CD8-positive, alpha-beta memory T cell (primary cell): ENCODE measurements at regions not wholly inside any gene's neighbourhood (a gene's known extent, or its start where the extent isn't known, plus 50 kb on each side); places are given as distances from the start of the nearest gene placed in this dataset.
"Not testable (repeated sequence)": the region's sequence is repeated elsewhere in the genome, so short reads cannot be mapped to it uniquely, and the experiment has no call there.

ENCODE experiments used
- CTCF ChIA-PET: fragments of 350-600 bp; sonication (Branson Sonifier 250); formaldehyde crosslinking; loops from one replicate; lab custom pipeline; 2021; ENCODE audit warnings: antibody characterized with exemption; lab: Charles Lee
- POLR2A ChIA-PET: fragments of 350-600 bp; sonication (Branson Sonifier 250); formaldehyde crosslinking; loops from one replicate; lab custom pipeline; 2021; ENCODE audit warnings: antibody characterized with exemption; lab: Charles Lee
- DNase-seq, 5 donors: peaks; one replicate each; pipeline versions ENCODE4 v3.0.0 to v3.0.0-alpha.2; 2020 to 2022; ENCODE audit warnings: mixed read lengths in 1 of 5
- H3K27ac ChIP-seq: one replicate; pipeline ENCODE4 v1.7.0; 2013; ENCODE audit warnings: low read depth, mild to moderate bottlenecking, low read length, moderate library complexity
- H3K27me3 ChIP-seq: 2 replicates; pipeline ENCODE4 v1.7.0; 2013; ENCODE audit warnings: low read length, mild to moderate bottlenecking; ENCODE audit not compliant: insufficient read depth, poor library complexity, severe bottlenecking
- H3K36me3 ChIP-seq: 2 replicates; pipeline ENCODE4 v1.7.0; 2013; ENCODE audit warnings: mild to moderate bottlenecking, low read length, moderate library complexity; ENCODE audit not compliant: insufficient read depth
- H3K4me1 ChIP-seq: 2 replicates; pipeline ENCODE4 v1.7.0; 2013; ENCODE audit warnings: mild to moderate bottlenecking, low read length, moderate library complexity; ENCODE audit not compliant: insufficient read depth
- H3K4me3 ChIP-seq: 2 replicates; pipeline ENCODE4 v1.7.0; 2013; ENCODE audit warnings: mild to moderate bottlenecking, low read length
- H3K9me3 ChIP-seq: 2 replicates; pipeline ENCODE4 v1.7.0; 2013; ENCODE audit warnings: mild to moderate bottlenecking, low read length
- H3K27ac Mint-ChIP-seq, 8 donors: one replicate each; pipeline ENCODE4 v1.8.0; 2020 to 2021; ENCODE audit warnings: mixed read lengths in 8 of 8, mild to moderate bottlenecking in 6 of 8, inconsistent platforms in 3 of 8, moderate library complexity in 3 of 8
- H3K27me3 Mint-ChIP-seq, 2 donors: one replicate each; pipeline ENCODE4 v1.8.0; 2020 to 2021; ENCODE audit warnings: mixed read lengths in 2 of 2, mild to moderate bottlenecking in 1 of 2, moderate library complexity in 1 of 2
- H3K36me3 Mint-ChIP-seq, 3 donors: one replicate each; pipeline ENCODE4 v1.8.0; 2020 to 2021; ENCODE audit warnings: mixed read lengths in 3 of 3, inconsistent platforms in 1 of 3, mild to moderate bottlenecking in 1 of 3
- H3K4me1 Mint-ChIP-seq, 3 donors: one replicate each; pipeline ENCODE4 v1.8.0; 2020 to 2021; ENCODE audit warnings: mixed read lengths in 3 of 3, inconsistent platforms in 1 of 3, mild to moderate bottlenecking in 1 of 3
- H3K4me3 Mint-ChIP-seq, 7 donors: one replicate each; pipeline ENCODE4 v1.8.0; 2020 to 2021; ENCODE audit warnings: mixed read lengths in 7 of 7, mild to moderate bottlenecking in 6 of 7, moderate library complexity in 4 of 7, inconsistent platforms in 2 of 7
- H3K9me3 Mint-ChIP-seq, 5 donors: one replicate each; pipeline ENCODE4 v1.8.0; 2020 to 2022; ENCODE audit warnings: mixed read lengths in 5 of 5, mild to moderate bottlenecking in 3 of 5, moderate library complexity in 2 of 5, inconsistent platforms in 1 of 5

DNA sequence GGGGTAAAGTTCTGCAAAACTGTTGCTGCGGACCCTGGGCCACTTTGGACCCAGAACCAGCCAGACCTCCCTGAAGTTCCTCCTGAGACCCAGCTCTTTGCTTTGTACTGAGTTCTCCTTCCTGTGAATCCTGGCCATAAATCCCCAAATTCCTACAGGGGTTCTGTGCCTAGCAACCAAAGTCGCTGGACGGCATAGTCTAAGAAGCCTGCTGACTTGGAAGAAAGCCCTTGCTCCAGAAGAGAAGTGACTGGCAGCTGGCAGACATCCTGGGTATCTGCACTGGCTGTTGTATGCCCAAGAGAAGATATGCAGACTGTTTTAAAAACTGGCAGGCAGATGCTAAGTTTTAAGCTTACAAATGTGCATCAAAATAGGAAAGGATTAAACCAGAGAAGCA, 99.9 kb upstream of the SLC24A4 start:
- no peaks in the 10 kb centered on the region for H3K36me3 Mint-ChIP-seq
- Histone ChIP-seq H3K27me3 (no peaks in the 10 kb centered on the region), H3K36me3 (no peaks in the 10 kb centered on the region), H3K27ac (no peak overlapping the region), H3K4me1 (no peaks in the 10 kb centered on the region), H3K9me3 (no peaks in the 10 kb centered on the region), H3K4me3 (no peak overlapping the region)
- no peak overlapping the region for H3K4me3 Mint-ChIP-seq
- DNase-seq: no peak
- POLR2A ChIA-PET: no interaction called here
- H3K27ac Mint-ChIP-seq: no peak overlapping the region
- peaks cover 0 to 5% of the 10 kb centered on the region in 2 donors for H3K27me3 Mint-ChIP-seq
- H3K4me1 Mint-ChIP-seq: peaks cover 0 to 5% (median 0%) of the 10 kb centered on the region in 3 donors
- H3K9me3 Mint-ChIP-seq: no peaks in the 10 kb centered on the region
- CTCF ChIA-PET: no interaction called here

DNA sequence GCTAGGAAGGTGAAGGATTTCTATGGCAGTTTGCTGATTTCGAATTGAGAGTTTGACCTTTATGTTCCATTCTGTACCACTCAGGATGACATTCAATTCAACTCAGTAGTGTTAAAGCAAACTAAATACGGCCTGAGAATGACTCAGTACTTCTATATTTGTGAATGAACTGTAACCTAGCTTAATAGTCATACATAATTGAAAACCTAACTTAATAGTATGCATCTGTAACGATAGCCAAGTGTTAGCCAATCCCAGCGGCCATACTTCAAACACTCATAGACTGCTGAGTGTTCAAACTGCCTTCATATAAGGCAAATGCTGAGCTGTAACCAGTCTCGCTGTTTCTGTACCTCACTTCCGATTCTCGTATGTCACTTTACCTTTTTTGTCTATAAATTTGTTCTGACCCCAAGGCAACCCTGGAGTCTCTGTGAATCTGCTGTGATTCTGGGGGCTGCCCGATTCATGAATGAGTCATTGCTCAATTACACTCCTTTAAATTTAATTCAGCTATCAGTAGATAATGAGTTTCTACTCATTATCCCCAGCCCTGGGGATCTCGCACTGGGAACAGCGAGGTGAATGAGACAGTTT, 98.5 kb upstream of the SLC24A4 start:
- Histone ChIP-seq H3K4me3 (no peak overlapping the region), H3K4me1 (no peaks in the 10 kb centered on the region), H3K9me3 (no peaks in the 10 kb centered on the region), H3K27ac (no peak overlapping the region), H3K27me3 (no peaks in the 10 kb centered on the region), H3K36me3 (no peaks in the 10 kb centered on the region)
- Mint-ChIP-seq H3K27ac (no peak overlapping the region), H3K4me1 (peaks cover 0 to 5% (median 0%) of the 10 kb centered on the region in 3 donors), H3K9me3 (peaks cover 0 to 5% (median 0%) of the 10 kb centered on the region in 5 donors), H3K36me3 (no peaks in the 10 kb centered on the region), H3K4me3 (no peak overlapping the region), H3K27me3 (peaks cover 0 to 3% of the 10 kb centered on the region in 2 donors)
- POLR2A ChIA-PET: no interaction called here
- CTCF ChIA-PET: no interaction called here
- no peak for DNase-seq

DNA sequence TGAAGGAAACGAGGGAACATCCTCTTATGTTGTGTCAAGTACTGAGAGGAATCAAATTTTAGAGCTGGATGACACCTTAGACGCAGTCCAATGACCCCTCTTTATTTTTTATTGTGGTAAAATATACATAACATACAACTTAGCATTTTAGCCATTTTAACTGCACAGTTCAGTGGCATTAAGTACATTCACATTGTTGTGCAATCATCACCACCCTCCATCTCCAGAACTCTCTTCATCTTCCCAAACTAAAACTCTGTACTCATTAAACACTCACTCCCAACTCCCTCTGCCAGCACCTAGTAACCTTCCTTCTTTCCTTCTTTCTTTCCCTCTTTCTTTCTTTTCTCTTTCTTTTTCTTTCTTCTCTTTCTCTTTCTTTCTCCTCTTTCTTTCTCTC, 97.2 kb upstream of the SLC24A4 start:
- H3K36me3 ChIP-seq: no peaks in the 10 kb centered on the region
- peaks cover 0 to 5% (median 0%) of the 10 kb centered on the region in 3 donors for H3K4me1 Mint-ChIP-seq
- no peak overlapping the region for H3K4me3 Mint-ChIP-seq
- CTCF ChIA-PET: no interaction called here
- no peak overlapping the region for H3K27ac ChIP-seq
- H3K36me3 Mint-ChIP-seq: no peaks in the 10 kb centered on the region
- H3K4me1 ChIP-seq: no peaks in the 10 kb centered on the region
- H3K4me3 ChIP-seq: no peak overlapping the region
- no peak overlapping the region for H3K27ac Mint-ChIP-seq
- DNase-seq: no peak
- H3K27me3 ChIP-seq: no peaks in the 10 kb centered on the region
- peaks cover 0 to 8% (median 2%) of the 10 kb centered on the region in 5 donors for H3K9me3 Mint-ChIP-seq
- H3K27me3 Mint-ChIP-seq: peaks cover 2 to 10% of the 10 kb centered on the region in 2 donors
- POLR2A ChIA-PET: no interaction called here
- H3K9me3 ChIP-seq: no peaks in the 10 kb centered on the region

GRCh38 chr14:92226166-92226565, 96.8 kb upstream of the SLC24A4 start:
- DNase-seq, H3K4me3 ChIP-seq, POLR2A ChIA-PET, CTCF ChIA-PET, H3K27me3 ChIP-seq, H3K9me3 ChIP-seq, H3K4me1 ChIP-seq, H3K36me3 Mint-ChIP-seq, H3K27ac ChIP-seq, H3K27ac Mint-ChIP-seq, H3K4me3 Mint-ChIP-seq, H3K9me3 Mint-ChIP-seq, H3K4me1 Mint-ChIP-seq, H3K36me3 ChIP-seq: not testable (repeated sequence)
- peaks cover 2 to 15% of the 10 kb centered on the region in 2 donors for H3K27me3 Mint-ChIP-seq

GRCh38 chr14:92236243-92236900, 86.6 kb upstream of the SLC24A4 start:
- Histone ChIP-seq H3K27me3 (peaks cover 5% of the 10 kb centered on the region), H3K4me3 (no peak overlapping the region), H3K27ac (no peak overlapping the region), H3K36me3 (no peaks in the 10 kb centered on the region), H3K9me3 (no peaks in the 10 kb centered on the region), H3K4me1 (no peaks in the 10 kb centered on the region)
- ChIA-PET CTCF (no interaction called here), POLR2A (no interaction called here)
- no peak overlapping the region for H3K4me3 Mint-ChIP-seq
- peaks cover 0 to 12% (median 4%) of the 10 kb centered on the region in 5 donors for H3K9me3 Mint-ChIP-seq
- H3K27ac Mint-ChIP-seq: no peak overlapping the region
- peaks cover 8 to 48% of the 10 kb centered on the region in 2 donors for H3K27me3 Mint-ChIP-seq
- no peak for DNase-seq
- no peaks in the 10 kb centered on the region for H3K4me1 Mint-ChIP-seq
- peaks cover 0 to 15% (median 1%) of the 10 kb centered on the region in 3 donors for H3K36me3 Mint-ChIP-seq

DNA sequence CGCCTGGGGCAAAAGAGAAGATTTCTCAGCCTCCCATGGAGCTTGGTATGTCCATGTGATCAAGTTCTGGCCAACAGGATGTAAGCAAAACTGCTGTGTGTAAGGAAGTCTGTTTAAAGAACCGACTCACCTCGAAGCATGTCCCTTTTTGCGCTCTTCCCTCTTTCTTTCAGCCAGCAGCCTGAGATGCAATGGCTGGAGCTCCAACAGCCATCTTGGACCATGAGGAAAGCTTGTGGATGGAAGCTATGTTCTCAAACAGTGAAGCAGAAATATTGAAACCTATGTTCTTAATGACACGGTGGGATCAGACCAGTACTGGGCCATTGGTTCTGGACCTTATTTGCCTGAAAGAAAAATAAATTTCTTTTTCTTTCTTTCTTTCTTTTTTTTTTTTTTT, 82.3 kb upstream of the SLC24A4 start:
- H3K4me3 Mint-ChIP-seq: no peak overlapping the region
- Histone ChIP-seq H3K9me3 (peaks cover 4% of the 10 kb centered on the region), H3K4me3 (no peak overlapping the region), H3K27ac (no peak overlapping the region), H3K27me3 (peaks cover 5% of the 10 kb centered on the region), H3K4me1 (no peaks in the 10 kb centered on the region), H3K36me3 (no peaks in the 10 kb centered on the region)
- ChIA-PET POLR2A (no interaction called here), CTCF (no interaction called here)
- no peaks in the 10 kb centered on the region for H3K4me1 Mint-ChIP-seq
- H3K27ac Mint-ChIP-seq: no peak overlapping the region
- H3K36me3 Mint-ChIP-seq: peaks cover 1 to 15% (median 1%) of the 10 kb centered on the region in 3 donors
- H3K27me3 Mint-ChIP-seq: peaks cover 9 to 18% of the 10 kb centered on the region in 2 donors
- H3K9me3 Mint-ChIP-seq: peaks cover 10 to 25% (median 12%) of the 10 kb centered on the region in 5 donors
- DNase-seq: no peak

GRCh38 chr14:92241966-92242595, 80.9 kb upstream of the SLC24A4 start:
- H3K9me3 Mint-ChIP-seq: peaks cover 15 to 37% (median 24%) of the 10 kb centered on the region in 5 donors
- DNase-seq: no peak
- no peaks in the 10 kb centered on the region for H3K36me3 ChIP-seq
- no peak overlapping the region for H3K4me3 Mint-ChIP-seq
- H3K4me1 ChIP-seq: no peaks in the 10 kb centered on the region
- H3K27ac ChIP-seq: no peak overlapping the region
- H3K27me3 Mint-ChIP-seq: peaks cover 9 to 13% of the 10 kb centered on the region in 2 donors
- ChIA-PET POLR2A (no interaction called here), CTCF (no interaction called here)
- H3K36me3 Mint-ChIP-seq: peaks cover 1 to 27% (median 2%) of the 10 kb centered on the region in 3 donors
- no peak overlapping the region for H3K27ac Mint-ChIP-seq
- no peaks in the 10 kb centered on the region for H3K4me1 Mint-ChIP-seq
- no peaks in the 10 kb centered on the region for H3K27me3 ChIP-seq
- H3K4me3 ChIP-seq: no peak overlapping the region
- H3K9me3 ChIP-seq: peaks cover 4% of the 10 kb centered on the region

DNA sequence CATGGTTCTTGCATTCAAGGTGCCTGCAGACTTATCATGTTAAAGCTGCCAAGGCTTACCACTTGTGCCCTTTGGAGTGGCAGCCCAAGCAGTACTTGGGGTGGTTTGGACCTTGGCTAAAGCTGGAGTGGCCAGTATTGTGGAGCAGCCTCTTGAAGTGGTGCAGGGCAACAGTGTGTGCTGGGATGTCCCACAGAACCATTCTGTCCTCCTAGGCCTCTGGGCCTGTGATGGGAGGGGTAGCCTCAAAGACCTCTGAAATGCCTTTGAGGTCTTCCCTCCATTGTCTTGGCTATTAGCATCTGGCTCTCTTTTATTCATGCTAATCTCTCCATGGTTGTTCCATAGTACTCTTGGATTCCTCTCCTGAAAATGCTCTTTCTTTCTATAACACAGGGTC, 78.2 kb upstream of the SLC24A4 start:
- Mint-ChIP-seq H3K9me3 (peaks cover 15 to 40% (median 24%) of the 10 kb centered on the region in 5 donors), H3K27me3 (peaks cover 8 to 13% of the 10 kb centered on the region in 2 donors), H3K4me3 (no peak overlapping the region), H3K4me1 (no peaks in the 10 kb centered on the region), H3K27ac (no peak overlapping the region), H3K36me3 (peaks cover 1 to 27% (median 4%) of the 10 kb centered on the region in 3 donors)
- CTCF ChIA-PET: no interaction called here
- POLR2A ChIA-PET: no interaction called here
- no peaks in the 10 kb centered on the region for H3K4me1 ChIP-seq
- H3K27ac ChIP-seq: no peak overlapping the region
- no peak for DNase-seq
- no peaks in the 10 kb centered on the region for H3K27me3 ChIP-seq
- H3K4me3 ChIP-seq: no peak overlapping the region
- H3K36me3 ChIP-seq: no peaks in the 10 kb centered on the region
- H3K9me3 ChIP-seq: peaks cover 4% of the 10 kb centered on the region
